HG02623 (cell line): ENCODE measurements at regions not wholly inside any gene's neighbourhood (a gene's known extent, or its start where the extent isn't known, plus 50 kb on each side); places are given as distances from the start of the nearest gene placed in this dataset.

Experiments
- ATAC-seq: cut with Tn5 transposase; IDR thresholded peaks from one replicate; pipeline ENCODE4 v1.9.1; 2021; ENCODE audit warnings: moderate library complexity; ENCODE audit not compliant: unreplicated experiment

DNA sequence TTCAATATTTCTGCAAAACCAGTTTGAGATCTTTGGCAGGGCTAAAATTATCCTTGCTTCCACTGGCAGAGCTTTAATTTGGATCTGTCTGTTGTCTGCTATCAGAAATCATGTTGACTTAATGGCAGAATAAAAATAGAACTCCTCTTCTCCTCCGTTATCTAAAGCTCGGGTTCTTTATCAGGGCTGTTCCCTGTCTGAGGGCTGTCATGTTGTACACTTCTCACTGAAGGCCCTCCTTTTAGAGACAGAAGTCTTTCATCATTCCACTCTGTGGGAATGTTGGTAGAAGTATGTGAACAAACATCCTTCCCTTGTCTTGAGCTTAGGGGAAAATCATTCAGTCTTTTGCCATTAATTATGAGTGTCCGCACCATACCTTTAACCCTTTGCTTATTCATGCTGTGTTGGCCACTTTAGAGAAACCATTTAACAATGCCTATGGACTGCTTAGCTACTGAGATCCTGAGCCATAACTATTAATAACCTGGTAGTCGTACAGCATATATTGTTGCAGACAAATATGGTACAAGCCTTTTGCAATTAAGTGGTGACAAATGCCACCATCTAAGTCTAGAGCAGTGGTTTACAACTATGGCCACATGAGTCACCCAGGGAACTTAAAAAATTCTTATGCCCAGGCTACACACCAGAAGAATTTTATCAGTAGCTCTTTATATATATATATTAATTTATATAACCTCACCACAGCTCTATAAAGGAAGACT, 226.0 kb upstream of the TPM1 start:
- ATAC-seq = no peak

- no peak for ATAC-seq
Observed at GRCh38 chr15:62818691-62819090, 223.9 kb upstream of the TPM1 start.

DNA sequence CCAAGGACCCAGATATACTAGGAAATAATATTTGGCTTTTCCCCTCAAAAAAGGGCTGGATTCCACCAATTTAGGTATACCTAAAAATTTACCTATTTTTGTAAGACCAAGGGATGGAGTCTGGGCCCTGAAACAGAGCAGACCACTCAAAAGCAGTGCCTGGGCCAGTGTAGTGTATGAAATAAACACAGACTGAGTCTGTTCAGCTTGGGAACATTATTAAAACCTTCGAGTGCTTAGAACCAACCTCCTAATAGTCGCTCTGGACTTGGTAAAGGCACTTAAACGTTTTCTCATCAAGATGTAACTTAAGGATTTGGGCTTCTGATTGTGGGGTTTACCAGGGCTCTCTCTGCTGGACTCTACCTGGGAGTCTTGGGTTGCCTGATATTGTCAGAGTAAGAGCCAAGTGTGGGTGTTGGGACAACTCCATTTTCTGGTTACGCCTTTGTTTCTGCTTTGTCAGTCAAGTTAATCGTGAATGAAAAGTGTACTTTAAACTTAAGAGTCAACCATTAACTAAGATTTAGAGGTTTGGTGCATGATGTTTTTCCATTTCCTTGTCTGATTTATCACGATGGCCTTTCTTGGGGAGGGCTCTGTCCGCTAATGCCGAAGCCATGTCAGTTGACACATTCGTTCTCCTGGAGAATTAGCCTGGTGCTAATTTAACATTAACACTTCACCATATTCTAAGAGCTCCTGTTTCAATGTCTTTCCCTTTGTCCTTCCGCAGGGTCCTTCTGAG, 221.0 kb upstream of the TPM1 start:
- no peak for ATAC-seq

GRCh38 chr15:62822228-62822627, 220.3 kb upstream of the TPM1 start:
- no peak for ATAC-seq

DNA sequence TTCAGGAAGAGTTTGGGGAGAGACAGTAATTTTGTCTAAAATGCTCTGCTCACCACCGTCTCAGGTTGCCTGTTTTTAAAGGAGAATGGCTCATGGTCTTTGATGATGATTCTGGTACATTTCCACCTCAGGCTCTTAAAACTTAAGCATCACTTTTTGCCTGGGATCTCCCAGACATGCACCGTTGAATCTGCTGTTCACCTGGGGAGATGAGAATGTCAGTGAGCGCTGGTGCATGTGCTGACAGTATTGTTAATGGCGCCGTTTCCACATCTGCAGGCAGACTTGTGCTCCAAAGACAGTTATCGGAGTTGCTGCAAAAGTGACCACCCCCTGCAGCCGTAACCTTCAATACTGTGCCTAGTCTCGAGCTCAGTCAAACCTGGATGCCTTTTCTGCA, 219.0 kb upstream of the TPM1 start:
- ATAC-seq = no peak

GRCh38 chr15:62824111-62825015, 218.2 kb upstream of the TPM1 start:
- ATAC-seq = no peak

GRCh38 chr15:62825191-62825590, 217.4 kb upstream of the TPM1 start:
- ATAC-seq = no peak

DNA sequence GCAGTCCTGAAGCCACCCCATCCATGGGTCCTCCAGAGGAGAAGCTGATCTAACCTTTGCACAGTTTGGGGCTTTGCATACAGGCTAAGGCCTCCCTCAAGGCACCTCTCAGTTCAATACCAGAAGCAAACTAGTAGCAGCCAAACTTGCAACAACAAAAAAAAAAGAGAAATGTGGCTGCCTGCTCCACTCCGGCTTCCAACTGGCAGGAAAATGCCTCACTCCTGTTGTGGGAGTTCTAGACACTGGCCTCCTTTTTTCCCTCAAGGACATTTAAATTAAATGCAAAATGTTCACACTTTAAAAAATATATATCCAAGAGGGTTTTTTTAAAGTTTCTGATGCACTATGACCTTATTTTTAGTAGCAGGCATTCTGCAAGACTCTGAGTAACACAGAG, 216.0 kb upstream of the TPM1 start:
- ATAC-seq = no peak

DNA sequence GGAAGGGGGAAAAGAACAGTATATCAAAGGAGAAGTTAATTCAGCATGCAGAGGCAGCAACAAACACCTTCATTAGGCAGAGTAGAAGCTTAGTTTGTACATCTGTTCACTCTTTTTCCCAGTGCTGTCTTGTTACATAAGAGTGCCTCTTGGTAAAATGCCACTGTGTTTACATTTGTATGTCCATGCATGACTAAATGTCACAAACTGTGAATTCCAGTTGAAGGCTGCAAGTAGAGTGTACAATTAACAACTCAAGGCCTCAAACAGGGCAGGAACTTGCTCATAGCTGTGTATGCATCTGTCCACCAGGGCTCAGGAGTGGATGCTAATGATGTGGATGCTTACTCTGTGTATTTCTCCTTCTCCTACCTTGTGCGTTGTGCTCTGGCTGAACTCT, 214.2 kb upstream of the TPM1 start:
- no peak for ATAC-seq

DNA sequence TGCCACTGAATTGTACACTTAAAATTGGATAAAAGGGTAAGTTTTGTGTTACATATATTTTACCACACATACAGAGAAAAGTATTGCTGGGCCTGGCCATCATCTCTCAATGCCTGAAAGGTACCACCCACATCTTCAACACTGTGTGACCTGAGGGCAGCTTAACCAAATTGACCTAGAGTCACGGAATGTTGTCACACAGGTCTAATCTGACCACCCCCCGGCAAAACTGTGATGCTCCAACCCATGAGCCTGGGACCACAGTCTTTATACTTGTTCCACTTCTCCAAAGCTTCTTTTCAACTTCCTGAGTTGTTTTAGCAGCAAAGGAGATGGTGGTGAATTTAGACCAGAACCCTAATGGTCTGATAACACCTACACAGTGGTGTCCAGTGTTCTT, 210.3 kb upstream of the TPM1 start:
- ATAC-seq = no peak

GRCh38 chr15:62833646-62834045, 208.9 kb upstream of the TPM1 start:
- ATAC-seq = no peak

DNA sequence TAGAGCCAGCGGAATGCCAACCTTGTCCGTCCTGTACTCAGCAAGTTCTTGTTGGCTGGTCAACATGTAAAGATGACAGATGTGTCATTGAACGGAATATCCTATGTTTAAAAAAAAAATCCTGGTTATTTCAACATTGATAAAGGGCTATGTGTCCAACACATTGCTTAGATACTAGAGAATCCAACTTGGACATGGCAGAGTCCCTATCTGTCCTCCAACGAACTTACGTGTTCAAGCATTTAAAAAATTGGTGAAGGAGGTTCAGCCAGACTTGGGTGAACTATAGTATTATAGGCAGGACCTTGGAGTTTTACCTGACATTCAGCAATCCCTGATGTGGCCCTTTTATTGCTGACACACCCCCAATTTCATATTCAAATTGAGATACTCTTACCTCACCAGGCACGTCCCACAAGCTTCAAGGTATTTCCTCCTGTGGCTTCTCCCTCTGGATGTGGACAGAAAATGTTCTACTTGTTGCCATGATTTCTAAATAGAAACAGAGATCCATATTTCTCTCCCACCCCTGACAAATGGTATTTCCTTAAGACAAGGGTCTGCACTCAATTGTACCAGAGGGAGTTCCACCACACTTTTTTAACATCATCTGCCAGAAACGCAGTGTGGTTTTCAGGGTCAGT, 207.7 kb upstream of the TPM1 start:
- ATAC-seq = no peak

DNA sequence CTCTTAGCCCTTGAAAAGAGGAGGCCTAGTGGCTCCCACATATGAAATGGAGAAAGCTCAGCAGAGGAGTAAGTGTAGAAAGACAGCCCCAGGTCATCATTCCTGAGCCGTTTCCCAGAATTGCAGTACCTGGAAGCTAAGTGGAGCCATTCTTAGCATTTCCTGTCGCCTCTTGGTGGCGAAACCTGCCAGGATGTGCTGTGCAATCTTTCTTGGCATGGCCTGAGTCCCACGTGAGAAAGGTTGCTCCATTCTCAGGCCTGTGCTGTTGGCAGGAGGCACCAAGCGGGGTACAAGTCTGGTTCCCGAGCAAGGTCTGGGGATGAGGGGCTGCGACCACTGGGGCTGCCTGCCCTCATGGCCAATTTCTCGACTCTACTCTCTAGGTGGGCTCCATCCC, 207.2 kb upstream of the TPM1 start:
- ATAC-seq = no peak

GRCh38 chr15:62835762-62836161, 206.8 kb upstream of the TPM1 start:
- ATAC-seq = no peak

GRCh38 chr15:62840526-62841268, 201.8 kb upstream of the TPM1 start:
- no peak for ATAC-seq

- ATAC-seq = no peak
Observed at GRCh38 chr15:62841269-62841628, 201.3 kb upstream of the TPM1 start.

DNA sequence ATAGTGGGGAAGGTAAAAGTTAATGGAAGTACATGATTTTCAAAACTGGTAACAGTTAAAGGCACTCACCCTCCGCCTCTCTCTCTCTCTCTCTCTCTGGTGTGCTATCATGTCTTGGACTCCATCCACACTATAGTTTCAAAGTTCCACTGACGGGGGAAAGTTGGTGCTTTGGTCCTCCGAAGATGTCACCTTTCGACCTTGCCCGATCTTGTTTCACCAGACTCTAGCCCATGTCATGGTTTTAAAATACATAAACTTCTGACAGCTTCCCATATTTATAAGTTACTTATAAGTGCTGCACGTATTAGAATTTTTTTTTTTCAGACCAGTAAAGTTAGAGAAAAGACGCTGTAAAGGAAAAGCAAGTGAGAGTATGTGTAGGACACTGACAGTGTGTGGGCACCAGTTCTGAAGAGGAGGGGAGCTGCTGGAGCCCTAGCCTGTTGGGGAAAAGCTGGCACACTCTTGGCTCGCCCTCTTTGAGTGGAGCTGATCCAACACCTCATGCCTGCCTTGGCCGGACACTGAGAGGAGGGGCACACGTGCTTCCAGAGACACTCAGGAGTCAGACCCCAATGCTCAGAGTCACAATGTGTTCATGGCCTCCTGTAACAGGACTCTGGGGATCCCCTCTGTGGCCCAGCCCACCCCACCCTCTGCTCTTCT, 200.5 kb upstream of the TPM1 start:
- ATAC-seq = no peak

GRCh38 chr15:62843311-62843710, 199.2 kb upstream of the TPM1 start:
- ATAC-seq = no peak

DNA sequence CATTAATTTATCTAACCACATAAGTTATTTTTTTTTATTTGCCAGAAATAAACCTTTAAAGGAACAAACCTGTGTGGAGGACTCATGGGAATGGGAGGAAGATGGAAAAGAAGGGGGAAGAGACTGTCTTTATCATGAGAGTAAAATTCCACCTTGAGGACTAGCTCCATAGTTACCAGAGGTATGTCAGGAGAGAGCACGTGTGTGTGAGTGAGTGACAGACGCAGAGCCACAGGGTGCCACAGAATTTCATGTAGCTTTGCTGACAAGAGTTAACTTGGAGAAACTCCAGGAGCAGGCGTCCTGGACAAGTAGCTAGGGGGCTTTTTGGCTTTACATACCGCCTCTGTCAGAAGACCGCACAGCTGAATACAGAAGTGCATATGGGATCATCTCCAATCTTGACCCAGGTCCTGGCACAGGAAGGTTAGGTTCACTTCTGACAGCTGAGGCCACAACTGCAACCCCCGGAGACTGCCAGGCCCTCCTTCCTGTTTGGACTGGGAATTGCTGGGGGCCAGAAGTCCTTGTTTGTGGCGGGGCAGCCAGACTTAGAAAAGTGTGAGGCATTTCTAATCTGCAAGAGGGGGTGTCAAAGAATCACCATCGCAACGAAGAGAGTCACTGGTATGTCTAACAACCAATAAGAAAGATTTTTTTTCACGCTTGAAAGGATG, 197.8 kb upstream of the TPM1 start:
- ATAC-seq = no peak
